Thyroid gland (tissue), 4 donors: ENCODE measurements at regions not wholly inside any gene's neighbourhood (a gene's known extent, or its start where the extent isn't known, plus 50 kb on each side); places are given as distances from the start of the nearest gene placed in this dataset.

ENCODE experiments used
- DNase-seq, 2 donors: peaks; one replicate each; pipeline ENCODE4 v3.0.0-alpha.2; 2019
- H3K27ac ChIP-seq, 3 donors: fragments of 200-600 bp; sonication (generic); 1 replicate in 2 of 3; 2 replicates in 1 of 3; pipeline ENCODE4 v1.5.1; 2016 to 2019; ENCODE audit warnings: mild to moderate bottlenecking in 1 of 3, moderate library complexity in 1 of 3
- H3K27me3 ChIP-seq: fragments of 200-600 bp; sonication (generic); one replicate; pipeline ENCODE4 v1.5.1; 2019
- H3K36me3 ChIP-seq, 2 donors: fragments of 200-600 bp; sonication (generic); one replicate each; pipeline ENCODE4 v1.5.1; 2016 to 2019
- H3K4me1 ChIP-seq, 2 donors: fragments of 200-600 bp; sonication (generic); one replicate each; pipeline ENCODE4 v1.5.1; 2017 to 2019
- H3K4me3 ChIP-seq, 3 donors: fragments of 200-600 bp; sonication (generic); replicated peaks in 1 of 3; 1 replicate in 2 of 3; 2 replicates in 1 of 3; pipeline ENCODE4 v1.5.1; 2016; ENCODE audit warnings: mild to moderate bottlenecking in 1 of 3
- H3K9me3 ChIP-seq: fragments of 200-600 bp; sonication (generic); one replicate; pipeline ENCODE4 v1.5.1; 2017
- POLR2A ChIP-seq, 2 donors: fragments of 450-650 bp; IDR thresholded peaks; one replicate each; pipeline ENCODE4 v1.6.1; 2017; ENCODE audit warnings: antibody characterized with exemption in 2 of 2, mild to moderate bottlenecking in 2 of 2, moderate library complexity in 1 of 2
- WGBS, 2 donors: methylation state at CpG; one replicate each; pipeline ENCODE4 v1.1.5; 2017; 5-methylcytosine and 5-hydroxymethylcytosine counted together
- intact Hi-C: fragments of 100-400 bp; cut with DNase I; formaldehyde crosslinking; loops from one replicate; pipeline ENCODE4 v1.15.1; 2023
- TF ChIP-seq, protein P1 (sequence below), 6 experiments: fragments of 200-600 bp in 3 of 6; fragments of 450-650 bp in 3 of 6; sonication (generic) in 3 of 6; IDR thresholded peaks; one replicate each; pipeline ENCODE4 v1.5.1; 2016 to 2019; ENCODE audit warnings: antibody characterized with exemption in 6 of 6, mild to moderate bottlenecking in 2 of 6, inconsistent platforms in 1 of 6, moderate library complexity in 1 of 6

DNA sequence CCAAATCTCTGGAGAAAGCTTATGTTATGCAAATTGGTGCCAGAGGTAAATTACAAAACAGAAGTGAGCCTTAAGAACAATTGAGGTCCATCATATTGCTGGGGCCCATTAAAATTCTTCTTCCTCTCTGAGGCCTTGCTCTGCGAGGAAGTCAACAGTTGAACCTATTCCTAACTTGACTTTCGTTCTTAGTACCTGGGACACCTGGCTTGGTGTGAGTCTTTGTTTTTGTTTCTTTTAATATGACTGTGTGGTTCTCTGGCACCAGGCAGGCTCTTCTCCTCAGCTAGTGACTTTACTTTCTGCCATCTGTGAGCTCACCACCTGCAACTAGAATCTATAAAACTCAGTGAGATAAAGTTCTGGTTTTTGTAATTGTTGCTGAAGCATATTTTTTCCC, 120.4 kb downstream of the CBLN1 start:
- DNase-seq: no peak
- Histone ChIP-seq H3K4me3 (no peak overlapping the region), H3K4me1 (no peaks in the 10 kb centered on the region), H3K9me3 (no peaks in the 10 kb centered on the region), H3K27ac (no peak overlapping the region), H3K27me3 (no peaks in the 10 kb centered on the region), H3K36me3 (no peaks in the 10 kb centered on the region)
- 82 to 88% methylated on average over 2 of the region's 2 CpGs for WGBS, 2 donors
- intact Hi-C loops: no loop called here
- TF ChIP-seq, protein P1, sequence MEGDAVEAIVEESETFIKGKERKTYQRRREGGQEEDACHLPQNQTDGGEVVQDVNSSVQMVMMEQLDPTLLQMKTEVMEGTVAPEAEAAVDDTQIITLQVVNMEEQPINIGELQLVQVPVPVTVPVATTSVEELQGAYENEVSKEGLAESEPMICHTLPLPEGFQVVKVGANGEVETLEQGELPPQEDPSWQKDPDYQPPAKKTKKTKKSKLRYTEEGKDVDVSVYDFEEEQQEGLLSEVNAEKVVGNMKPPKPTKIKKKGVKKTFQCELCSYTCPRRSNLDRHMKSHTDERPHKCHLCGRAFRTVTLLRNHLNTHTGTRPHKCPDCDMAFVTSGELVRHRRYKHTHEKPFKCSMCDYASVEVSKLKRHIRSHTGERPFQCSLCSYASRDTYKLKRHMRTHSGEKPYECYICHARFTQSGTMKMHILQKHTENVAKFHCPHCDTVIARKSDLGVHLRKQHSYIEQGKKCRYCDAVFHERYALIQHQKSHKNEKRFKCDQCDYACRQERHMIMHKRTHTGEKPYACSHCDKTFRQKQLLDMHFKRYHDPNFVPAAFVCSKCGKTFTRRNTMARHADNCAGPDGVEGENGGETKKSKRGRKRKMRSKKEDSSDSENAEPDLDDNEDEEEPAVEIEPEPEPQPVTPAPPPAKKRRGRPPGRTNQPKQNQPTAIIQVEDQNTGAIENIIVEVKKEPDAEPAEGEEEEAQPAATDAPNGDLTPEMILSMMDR (IDR thresholded peaks at IDR 0.05): no peak

DNA sequence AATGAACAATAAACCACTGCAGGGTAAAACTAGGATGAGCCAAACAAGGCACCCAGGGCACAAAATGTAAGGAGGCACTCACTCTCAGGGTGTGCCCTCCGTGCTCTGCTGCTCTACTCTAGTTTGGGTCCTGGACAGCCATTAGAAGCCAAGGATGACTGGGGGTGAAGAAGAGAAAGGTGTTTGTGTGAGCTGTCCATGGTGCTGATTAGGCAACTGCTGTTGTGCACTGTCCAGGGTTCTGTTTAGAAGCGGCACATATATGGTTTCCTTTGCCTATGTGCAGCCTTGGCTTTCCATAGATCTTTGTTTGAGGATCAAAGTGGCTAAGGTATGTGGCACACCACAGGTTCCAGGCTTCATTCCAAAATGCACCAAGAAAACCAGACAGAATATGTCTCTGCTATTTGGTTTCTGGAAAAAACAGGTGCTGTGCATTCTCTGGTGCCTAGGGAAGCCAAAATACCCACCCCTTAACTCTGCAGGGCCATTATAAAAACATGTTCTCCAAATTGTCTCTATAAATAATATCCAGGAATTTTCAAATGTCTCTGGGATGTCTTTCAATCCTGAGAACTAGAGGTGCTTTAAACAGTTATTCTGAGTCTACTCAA, 123.5 kb downstream of the CBLN1 start:
- Histone ChIP-seq H3K27me3 (no peaks in the 10 kb centered on the region), H3K27ac (no peak overlapping the region), H3K4me3 (no peak overlapping the region), H3K36me3 (no peaks in the 10 kb centered on the region), H3K4me1 (no peaks in the 10 kb centered on the region), H3K9me3 (no peaks in the 10 kb centered on the region)
- intact Hi-C loops: no loop called here
- DNase-seq: peak; percentile 35 to 64
- no peak for TF ChIP-seq POLR2A (IDR thresholded peaks at IDR 0.05)
- TF ChIP-seq, protein P1 (IDR thresholded peaks at IDR 0.05): no peak
- WGBS, 2 donors: 18% methylated on average over 2 of the region's 2 CpGs

- Histone ChIP-seq H3K4me1 (no peaks in the 10 kb centered on the region), H3K27me3 (no peaks in the 10 kb centered on the region), H3K27ac (no peak overlapping the region), H3K4me3 (no peak overlapping the region), H3K9me3 (no peaks in the 10 kb centered on the region), H3K36me3 (no peaks in the 10 kb centered on the region)
- TF ChIP-seq POLR2A (IDR thresholded peaks at IDR 0.05): no peak
- TF ChIP-seq, protein P1 (IDR thresholded peaks at IDR 0.05): no peak
- WGBS, 2 donors: 42 to 46% methylated on average over 2 of the region's 2 CpGs
- intact Hi-C loops: no loop called here
- peak; percentile 84 for DNase-seq
These were observed 131.3 kb downstream of the CBLN1 start for GRCh38 chr16:49150341-49150740.

DNA sequence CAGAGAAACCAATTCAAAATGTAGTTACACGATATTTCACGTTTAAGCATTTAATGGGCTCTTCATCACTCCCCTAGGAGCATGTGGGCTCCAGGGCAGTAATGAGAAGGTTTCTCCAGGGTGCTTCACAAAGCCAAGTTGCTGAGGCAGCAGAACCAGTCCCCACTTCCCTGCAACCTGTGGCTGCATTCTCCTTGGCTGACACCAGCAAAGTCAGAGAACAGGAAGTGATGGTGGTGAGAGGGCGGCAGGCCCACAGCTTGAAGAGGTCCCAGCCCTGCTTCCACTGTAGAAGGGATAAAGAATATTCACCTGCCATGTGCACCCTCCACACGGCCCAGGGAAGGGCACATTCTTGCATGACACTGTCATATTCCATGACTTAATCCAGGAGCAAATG, 133.2 kb downstream of the CBLN1 start:
- Histone ChIP-seq H3K4me1 (no peaks in the 10 kb centered on the region), H3K36me3 (no peaks in the 10 kb centered on the region), H3K9me3 (no peaks in the 10 kb centered on the region), H3K4me3 (no peak overlapping the region), H3K27ac (no peak overlapping the region), H3K27me3 (no peaks in the 10 kb centered on the region)
- intact Hi-C loops: no loop called here
- 61% methylated on average over 4 of the region's 4 CpGs for WGBS, 2 donors
- TF ChIP-seq POLR2A (IDR thresholded peaks at IDR 0.05): no peak
- TF ChIP-seq, protein P1 (IDR thresholded peaks at IDR 0.05): no peak
- DNase-seq: no peak

DNA sequence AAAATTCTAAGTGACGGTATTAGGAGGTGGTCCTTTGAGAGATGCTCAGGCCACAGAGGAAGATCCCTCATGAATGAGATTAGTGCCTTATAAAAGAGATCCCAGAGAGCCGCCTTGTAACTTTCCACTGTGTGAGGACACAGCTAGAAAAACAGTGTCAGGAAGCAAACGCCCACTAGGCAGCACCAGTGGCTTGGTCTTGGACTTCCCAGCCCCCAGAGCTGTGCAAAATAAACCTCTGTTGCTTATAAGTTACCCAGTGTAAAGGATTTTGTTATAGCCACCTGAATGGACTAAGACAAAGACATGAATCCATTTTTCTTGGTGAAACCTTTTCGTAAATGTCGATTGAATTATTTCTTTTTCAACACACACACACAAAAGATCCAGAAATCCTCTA, 141.0 kb downstream of the CBLN1 start:
- no peak overlapping the region for H3K4me3 ChIP-seq
- H3K27me3 ChIP-seq: no peaks in the 10 kb centered on the region
- H3K4me1 ChIP-seq: no peaks in the 10 kb centered on the region
- 65 to 67% methylated on average over 5 of the region's 5 CpGs for whole genome bisulfite sequencing, 2 donors
- DNase-seq: no peak
- H3K9me3 ChIP-seq: no peaks in the 10 kb centered on the region
- intact Hi-C loops: no loop called here
- H3K36me3 ChIP-seq: no peaks in the 10 kb centered on the region
- H3K27ac ChIP-seq: no peak overlapping the region
- TF ChIP-seq POLR2A (IDR thresholded peaks at IDR 0.05): no peak
- TF ChIP-seq, protein P1 (IDR thresholded peaks at IDR 0.05): no peak
